Spleen (tissue), 11 donors: ENCODE measurements at regions not wholly inside any gene's neighbourhood (a gene's known extent, or its start where the extent isn't known, plus 50 kb on each side); places are given as distances from the start of the nearest gene placed in this dataset.

Experiments
- DNase-seq: peaks from one replicate; pipeline ENCODE4 v3.0.0-alpha.2; 2020
- H3K27ac ChIP-seq, 8 donors: fragments of 200-600 bp; sonication (generic) in 7 of 8; 1 replicate in 4 of 8; 2 replicates in 4 of 8; pipeline versions ENCODE4 v1.5.0 to v1.8.0; 2016 to 2021; ENCODE audit warnings: inconsistent platforms in 4 of 8, mild to moderate bottlenecking in 4 of 8, moderate library complexity in 1 of 8
- H3K27me3 ChIP-seq, 7 donors: fragments of 200-600 bp; sonication (generic) in 6 of 7; replicated peaks in 1 of 7; 1 replicate in 4 of 7; 2 replicates in 3 of 7; pipeline versions ENCODE4 v1.5.0 to v1.8.0; 2016 to 2021; ENCODE audit warnings: inconsistent platforms in 3 of 7, mild to moderate bottlenecking in 1 of 7
- H3K36me3 ChIP-seq, 6 donors: fragments of 200-600 bp; sonication (generic) in 5 of 6; 1 replicate in 4 of 6; 2 replicates in 2 of 6; pipeline versions ENCODE4 v1.5.0 to v1.8.0; 2016 to 2021; ENCODE audit warnings: inconsistent platforms in 2 of 6
- H3K4me1 ChIP-seq, 6 donors: fragments of 200-600 bp; sonication (generic) in 5 of 6; 1 replicate in 3 of 6; 2 replicates in 3 of 6; pipeline versions ENCODE4 v1.5.0 to v1.8.0; 2016 to 2021; ENCODE audit warnings: inconsistent platforms in 3 of 6
- H3K4me3 ChIP-seq, 8 donors: fragments of 200-600 bp; sonication (generic) in 7 of 8; 1 replicate in 4 of 8; 2 replicates in 4 of 8; pipeline versions ENCODE4 v1.5.0 to v1.8.0; 2016 to 2021; ENCODE audit warnings: inconsistent platforms in 4 of 8, mild to moderate bottlenecking in 4 of 8, moderate library complexity in 2 of 8
- H3K9me3 ChIP-seq, 8 donors: fragments of 200-600 bp; sonication (generic) in 7 of 8; 1 replicate in 4 of 8; 2 replicates in 4 of 8; pipeline versions ENCODE4 v1.5.0 to v1.8.0; 2016 to 2021; ENCODE audit warnings: inconsistent platforms in 4 of 8
- POLR2A ChIP-seq, 3 donors: fragments of 450-650 bp; IDR thresholded peaks; one replicate each; pipeline ENCODE4 v1.5.1; 2017; ENCODE audit warnings: antibody characterized with exemption in 3 of 3, mild to moderate bottlenecking in 1 of 3
- POLR2AphosphoS5 ChIP-seq, 3 donors: sonication (generic); formaldehyde crosslinking; IDR thresholded peaks; one replicate each; pipeline ENCODE4 v1.5.1; 2017; ENCODE audit warnings: antibody characterized with exemption in 3 of 3
- WGBS, 5 donors: extraction: QIAGEN DNeasy Blood & Tissue Kit in 3 of 5; methylation state at CpG; one replicate each; pipeline versions ENCODE4 v1.1.5 to v1.1.7; 2013 to 2018; 5-methylcytosine and 5-hydroxymethylcytosine counted together
- intact Hi-C: fragments of 100-400 bp; cut with DNase I; formaldehyde crosslinking; loops from one replicate; pipeline ENCODE4 v1.15.0; 2023; ENCODE audit warnings: low total_unique reads
- TF ChIP-seq, protein P1 (sequence below), 11 experiments: fragments of 200-600 bp in 7 of 11; fragments of 450-650 bp in 4 of 11; sonication (generic) in 4 of 11; IDR thresholded peaks in 8 of 11; conservative IDR thresholded peaks in 3 of 11; 1 replicate in 7 of 11; 2 replicates in 4 of 11; pipeline versions ENCODE4 v1.4.0 to v1.8.0; 2016 to 2021; ENCODE audit warnings: antibody characterized with exemption in 11 of 11, inconsistent platforms in 4 of 11, mild to moderate bottlenecking in 1 of 11
- donor health status: healthy with polysubstance abuse.
- donor health status: DM: no; HTN: no; CAD: no; lungs with moderate emphysema.
- donor health status: DM: no; HTN: no; CAD: no.
- donor health status: Bipolar disorder and iron deficiency.
- donor health status: healthy.
- donor health status: DM: no; HTN: no; CAD: no.
- donor health status: DM: yes; HTN: yes; CAD: no.

- intact Hi-C loops, result no loop called here
- peak overlapping the region in 7 of 8 donors; percentile 7 to 63 (median 34) for H3K4me3 ChIP-seq
Measured at GRCh38 chr7:101733713-101734475, 83.5 kb upstream of the CUX1 start.

DNA sequence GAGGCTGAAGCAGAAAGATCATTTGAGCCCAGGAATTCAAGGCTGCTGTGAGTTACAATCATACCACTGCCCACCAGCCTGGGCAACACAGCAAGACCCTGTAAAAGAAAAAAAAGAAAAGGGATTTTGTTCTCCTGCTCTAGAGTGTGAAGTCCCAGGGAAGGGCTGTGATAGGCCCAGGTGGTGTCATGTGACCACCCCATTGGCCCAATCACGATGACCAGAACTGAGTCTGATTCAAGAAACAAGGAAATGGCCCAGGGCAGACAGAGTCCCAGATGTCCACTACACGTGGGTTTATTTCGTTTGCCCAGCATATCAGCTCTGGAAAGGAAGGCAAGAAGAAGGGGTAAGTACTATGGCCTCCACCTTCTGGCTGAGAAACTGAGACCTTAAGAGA is 81.3 kb upstream of the CUX1 start:
- no peak for DNase-seq
- intact Hi-C loops, result no loop called here
- 75 to 99% (median 89%) methylated on average over 3 of the region's 3 CpGs for WGBS, 5 donors

More at GRCh38 chr7:101733713-101734475, 83.5 kb upstream of the CUX1 start:
- DNase-seq, result peak; percentile 80
- Histone ChIP-seq H3K36me3 (no peaks in the 10 kb centered on the region), H3K9me3 (no peaks in the 10 kb centered on the region), H3K27me3 (no peaks in the 10 kb centered on the region), H3K4me1 (peaks cover 0 to 19% (median 8%) of the 10 kb centered on the region in 6 donors), H3K27ac (peak overlapping the region in 5 of 8 donors; percentile 33 to 79 (median 50))
- WGBS, 5 donors, result 30 to 36% (median 31%) methylated on average over 23 to 24 of the region's 24 CpGs
- TF ChIP-seq POLR2A (IDR thresholded peaks at IDR 0.05) (no peak), POLR2AphosphoS5 (IDR thresholded peaks at IDR 0.05) (peak in 2 of 3 donors; percentile 25 to 27)
- TF ChIP-seq, protein P1, sequence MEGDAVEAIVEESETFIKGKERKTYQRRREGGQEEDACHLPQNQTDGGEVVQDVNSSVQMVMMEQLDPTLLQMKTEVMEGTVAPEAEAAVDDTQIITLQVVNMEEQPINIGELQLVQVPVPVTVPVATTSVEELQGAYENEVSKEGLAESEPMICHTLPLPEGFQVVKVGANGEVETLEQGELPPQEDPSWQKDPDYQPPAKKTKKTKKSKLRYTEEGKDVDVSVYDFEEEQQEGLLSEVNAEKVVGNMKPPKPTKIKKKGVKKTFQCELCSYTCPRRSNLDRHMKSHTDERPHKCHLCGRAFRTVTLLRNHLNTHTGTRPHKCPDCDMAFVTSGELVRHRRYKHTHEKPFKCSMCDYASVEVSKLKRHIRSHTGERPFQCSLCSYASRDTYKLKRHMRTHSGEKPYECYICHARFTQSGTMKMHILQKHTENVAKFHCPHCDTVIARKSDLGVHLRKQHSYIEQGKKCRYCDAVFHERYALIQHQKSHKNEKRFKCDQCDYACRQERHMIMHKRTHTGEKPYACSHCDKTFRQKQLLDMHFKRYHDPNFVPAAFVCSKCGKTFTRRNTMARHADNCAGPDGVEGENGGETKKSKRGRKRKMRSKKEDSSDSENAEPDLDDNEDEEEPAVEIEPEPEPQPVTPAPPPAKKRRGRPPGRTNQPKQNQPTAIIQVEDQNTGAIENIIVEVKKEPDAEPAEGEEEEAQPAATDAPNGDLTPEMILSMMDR (IDR thresholded peaks at IDR 0.05 in 8 of 11, conservative IDR thresholded peaks at IDR 0.05 in 3 of 11), result no peak

DNA sequence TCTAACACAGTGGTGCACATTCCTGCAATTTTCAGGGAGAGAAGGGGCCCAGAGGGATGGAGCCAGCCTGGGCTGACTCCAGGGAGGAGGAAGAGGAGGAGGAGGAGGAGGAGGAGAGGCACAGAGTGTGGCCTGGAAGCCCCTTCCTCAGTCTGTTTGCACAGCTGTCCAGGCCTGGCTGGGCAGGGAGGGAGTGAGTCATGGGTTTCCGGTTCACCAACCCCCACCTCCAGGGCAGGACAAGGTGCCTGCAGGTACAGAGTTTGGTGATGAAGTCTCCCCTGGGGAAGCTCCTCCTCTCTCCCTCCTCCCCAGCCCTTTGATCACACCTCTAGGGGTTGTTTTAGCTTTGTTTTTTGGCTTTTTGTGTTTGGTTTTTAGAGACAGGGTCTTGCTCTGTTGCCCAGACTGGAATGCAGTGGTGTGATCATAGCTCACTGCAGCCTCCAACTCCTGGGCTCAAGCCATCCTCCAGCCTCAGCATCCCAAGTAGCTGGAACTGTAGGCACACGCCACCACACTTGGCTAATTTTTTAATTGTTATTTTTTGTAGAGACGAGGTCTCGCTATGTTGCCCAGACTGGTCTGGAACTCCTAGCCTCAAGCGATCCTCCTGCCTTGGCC is 77.5 kb upstream of the CUX1 start:
- Histone ChIP-seq H3K4me3 (no peak overlapping the region), H3K36me3 (no peaks in the 10 kb centered on the region), H3K4me1 (peaks cover 0 to 56% (median 32%) of the 10 kb centered on the region in 6 donors), H3K27me3 (peaks cover 0 to 23% (median 0%) of the 10 kb centered on the region in 7 donors), H3K27ac (no peak overlapping the region), H3K9me3 (no peaks in the 10 kb centered on the region)
- DNase-seq, result no peak
- TF ChIP-seq POLR2AphosphoS5 (IDR thresholded peaks at IDR 0.05) (no peak), POLR2A (IDR thresholded peaks at IDR 0.05) (no peak)
- TF ChIP-seq, protein P1 (IDR thresholded peaks at IDR 0.05 in 8 of 11, conservative IDR thresholded peaks at IDR 0.05 in 3 of 11), result no peak
- 70 to 82% (median 79%) methylated on average over 5 of the region's 5 CpGs for WGBS, 5 donors
- intact Hi-C loops, result loop anchor here (10.0 kb wide), 1 partner anchor 65 kb away; no protein-coding TSS in a partner anchor

More for the DNA sequence above, 81.3 kb upstream of the CUX1 start:
- Histone ChIP-seq H3K4me3 (no peak overlapping the region), H3K27ac (no peak overlapping the region), H3K36me3 (no peaks in the 10 kb centered on the region), H3K27me3 (no peaks in the 10 kb centered on the region), H3K9me3 (no peaks in the 10 kb centered on the region), H3K4me1 (peaks cover 0 to 33% (median 15%) of the 10 kb centered on the region in 6 donors)
- TF ChIP-seq POLR2AphosphoS5 (IDR thresholded peaks at IDR 0.05) (no peak), POLR2A (IDR thresholded peaks at IDR 0.05) (no peak)
- TF ChIP-seq, protein P1 (IDR thresholded peaks at IDR 0.05 in 8 of 11, conservative IDR thresholded peaks at IDR 0.05 in 3 of 11), result no peak
